Ovary (tissue), 7 donors: ENCODE measurements at regions not wholly inside any gene's neighbourhood (a gene's known extent, or its start where the extent isn't known, plus 50 kb on each side); places are given as distances from the start of the nearest gene placed in this dataset.

Source experiments
- DNase-seq, 5 donors: peaks; one replicate each; pipeline ENCODE4 v3.0.0-alpha.2; 2019 to 2020
- H3K27ac ChIP-seq, 2 donors: fragments of 200-600 bp; one replicate each; pipeline versions ENCODE4 v1.5.1 to v1.8.0; 2019 to 2022
- H3K27me3 ChIP-seq: fragments of 200-600 bp; one replicate; pipeline ENCODE4 v1.8.0; 2022
- H3K36me3 ChIP-seq: fragments of 200-600 bp; sonication (generic); one replicate; pipeline ENCODE4 v1.5.1; 2019
- H3K4me1 ChIP-seq: one replicate; pipeline ENCODE4 v1.8.1; 2013; ENCODE audit warnings: mild to moderate bottlenecking, moderate library complexity; ENCODE audit not compliant: insufficient read depth
- H3K4me3 ChIP-seq: fragments of 200-600 bp; sonication (generic); one replicate; pipeline ENCODE4 v1.5.1; 2017
- H3K9me3 ChIP-seq, 2 donors: fragments of 200-600 bp in 1 of 2; sonication (generic) in 1 of 2; one replicate each; pipeline versions ENCODE4 v1.5.1 to v1.8.1; 2013 to 2019; ENCODE audit warnings: mild to moderate bottlenecking in 1 of 2, moderate library complexity in 1 of 2
- CTCF ChIP-seq, 3 donors: fragments of 450-650 bp in 2 of 3; fragments of 200-600 bp in 1 of 3; IDR thresholded peaks; one replicate each; pipeline versions ENCODE4 v1.5.1 to v1.8.0; 2016 to 2022; ENCODE audit warnings: antibody characterized with exemption in 3 of 3, mild to moderate bottlenecking in 1 of 3
- EP300 ChIP-seq: sonication (generic); formaldehyde crosslinking; IDR thresholded peaks from one replicate; pipeline ENCODE4 v1.6.1; 2017; ENCODE audit warnings: antibody characterized with exemption
- POLR2A ChIP-seq: fragments of 450-650 bp; IDR thresholded peaks from one replicate; pipeline ENCODE4 v1.6.1; 2017; ENCODE audit warnings: antibody characterized with exemption, mild to moderate bottlenecking, moderate library complexity
- WGBS, 3 donors: extraction: QIAGEN DNeasy Blood & Tissue Kit in 1 of 3; methylation state at CpG; one replicate each; pipeline versions ENCODE4 v1.1.5 to v1.1.7; 2013 to 2017; 5-methylcytosine and 5-hydroxymethylcytosine counted together
- intact Hi-C, 4 donors: fragments of 100-400 bp; cut with DNase I; formaldehyde crosslinking; loops; one replicate each; pipeline versions ENCODE4 v1.11.0 to v1.15.1; 2022 to 2023
- donor health status: DM: no; HTN: no; CAD: no; lungs with moderate emphysema.
- donor health status: DM: no; HTN: no; CAD: no.
- donor health status: Bipolar disorder and iron deficiency.
- donor health status: DM: no; HTN: no; CAD: no.
- donor health status: DM: yes; HTN: yes; CAD: no.

GRCh38 chr1:79363430-79363829 is 356.9 kb upstream of the ADGRL4 start:
- H3K4me3 ChIP-seq: no peak overlapping the region
- H3K36me3 ChIP-seq: no peaks in the 10 kb centered on the region
- H3K4me1 ChIP-seq: no peaks in the 10 kb centered on the region
- H3K9me3 ChIP-seq: no peaks in the 10 kb centered on the region
- no peak for TF ChIP-seq EP300
- no peak for TF ChIP-seq POLR2A
- TF ChIP-seq CTCF (IDR thresholded peaks at IDR 0.05): no peak
- no peak for DNase-seq
- no peaks in the 10 kb centered on the region for H3K27me3 ChIP-seq
- no peak overlapping the region for H3K27ac ChIP-seq
- intact Hi-C loops: no loop called here

GRCh38 chr1:79362470-79362869 is 355.9 kb upstream of the ADGRL4 start:
- 77 to 78% (median 78%) methylated on average over 3 of the region's 3 CpGs for WGBS, 3 donors
- intact Hi-C loops: no loop called here
- DNase-seq: no peak
- no peak for TF ChIP-seq POLR2A
- TF ChIP-seq EP300: no peak
- no peak for TF ChIP-seq CTCF (IDR thresholded peaks at IDR 0.05)
- H3K27ac ChIP-seq: no peak overlapping the region
- H3K4me3 ChIP-seq: no peak overlapping the region
- H3K9me3 ChIP-seq: no peaks in the 10 kb centered on the region
- no peaks in the 10 kb centered on the region for H3K4me1 ChIP-seq
- no peaks in the 10 kb centered on the region for H3K36me3 ChIP-seq
- no peaks in the 10 kb centered on the region for H3K27me3 ChIP-seq

GRCh38 chr1:79355090-79355489 is 348.6 kb upstream of the ADGRL4 start:
- 75 to 84% (median 79%) methylated on average over 4 of the region's 4 CpGs for WGBS, 3 donors
- no peak for TF ChIP-seq CTCF (IDR thresholded peaks at IDR 0.05)
- TF ChIP-seq POLR2A: no peak
- no peak for TF ChIP-seq EP300
- Histone ChIP-seq H3K27me3 (no peaks in the 10 kb centered on the region), H3K36me3 (no peaks in the 10 kb centered on the region), H3K4me3 (no peak overlapping the region), H3K27ac (no peak overlapping the region), H3K4me1 (no peaks in the 10 kb centered on the region), H3K9me3 (no peaks in the 10 kb centered on the region)
- DNase-seq: no peak
- intact Hi-C loops: no loop called here

GRCh38 chr1:79353224-79353623 is 346.7 kb upstream of the ADGRL4 start:
- no peak overlapping the region for H3K4me3 ChIP-seq
- 55 to 59% (median 58%) methylated on average over 4 of the region's 4 CpGs for WGBS, 3 donors
- no peaks in the 10 kb centered on the region for H3K27me3 ChIP-seq
- intact Hi-C loops: no loop called here
- no peaks in the 10 kb centered on the region for H3K4me1 ChIP-seq
- no peak for DNase-seq
- no peaks in the 10 kb centered on the region for H3K36me3 ChIP-seq
- no peak overlapping the region for H3K27ac ChIP-seq
- no peaks in the 10 kb centered on the region for H3K9me3 ChIP-seq
- TF ChIP-seq CTCF (IDR thresholded peaks at IDR 0.05) (no peak), POLR2A (no peak), EP300 (no peak)

GRCh38 chr1:79326875-79327274 is 320.3 kb upstream of the ADGRL4 start:
- Histone ChIP-seq H3K27me3 (no peaks in the 10 kb centered on the region), H3K9me3 (no peaks in the 10 kb centered on the region), H3K36me3 (no peaks in the 10 kb centered on the region), H3K4me3 (no peak overlapping the region), H3K4me1 (no peaks in the 10 kb centered on the region), H3K27ac (no peak overlapping the region)
- intact Hi-C loops: no loop called here
- WGBS, 3 donors: 91 to 94% (median 92%) methylated on average over 3 of the region's 3 CpGs
- DNase-seq: no peak
- TF ChIP-seq POLR2A (no peak), EP300 (no peak), CTCF (IDR thresholded peaks at IDR 0.05) (no peak)
